ENCODE measurements at regions not wholly inside any gene's neighbourhood (a gene's known extent, or its start where the extent isn't known, plus 50 kb on each side); places are given as distances from the start of the nearest gene placed in this dataset.

GRCh38 chr6:128743974-128744765, 138.8 kb upstream of the LAMA2 start:
- H2BK15ac ChIP-seq (ENCODE audit: low read depth, low read length) = no peak overlapping the region
- WGBS (ENCODE audit: extremely low coverage, insufficient read length, low lambda C conversion rate) = no CpG with 5 or more reads among the region's 5 CpGs
- Mint-ChIP-seq H3K27ac (peak overlapping the region; percentile 64 to 99 (median 72)), H3K27me3 (ENCODE audit: low read depth) (no peaks in the 10 kb centered on the region), H3K4me1 (peaks cover 40 to 51% of the 10 kb centered on the region in 2 experiments), H3K9me3 (peaks cover 26 to 33% of the 10 kb centered on the region in 2 experiments), H3K36me3 (ENCODE audit: insufficient read depth in 1 of 3, low read depth in 3 of 3) (peaks cover 27 to 60% (median 28%) of the 10 kb centered on the region in 3 experiments), H3K4me3 (peak overlapping the region; percentile 2 to 5; a peak in 2 of 5 replicates)
- no peak overlapping the region for H4K91ac ChIP-seq (ENCODE audit: insufficient read length, low read depth, low read length)
- TF ChIP-seq CTCF (conservative IDR thresholded peaks at IDR 0.05) = no peak
- no peak overlapping the region for H3K9ac ChIP-seq (ENCODE audit: extremely low read depth, insufficient read length, low read length)
- H3K14ac ChIP-seq (ENCODE audit: insufficient read depth, low read length) = peak overlapping the region; percentile 83; the same call in 1 of the 2 replicates
- peak overlapping the region; percentile 99 for H3T11ph ChIP-seq (ENCODE audit: low read length)
- no peak overlapping the region for H3K56ac ChIP-seq (ENCODE audit: insufficient read length, low read depth, low read length)
- H2BK5ac ChIP-seq (ENCODE audit: insufficient read length, low read length) = no peak overlapping the region
- peaks cover 4% of the 10 kb centered on the region; the same call in 1 of the 2 replicates for H3K4me1 ChIP-seq (ENCODE audit: insufficient read depth, low read length)
- peak overlapping the region; percentile 76 for H3K18ac ChIP-seq (ENCODE audit: insufficient read length, low read depth, low read length)
- no peaks in the 10 kb centered on the region for H3K79me1 ChIP-seq (ENCODE audit: insufficient read depth, low read depth, low read length, poor library complexity, severe bottlenecking)
- no peaks in the 10 kb centered on the region for H4K20me1 ChIP-seq (ENCODE audit: control insufficient read depth, insufficient read depth, insufficient read length)
- no peak overlapping the region for H4K5ac ChIP-seq (ENCODE audit: insufficient read length, low read depth, low read length)
- H3K23ac ChIP-seq (ENCODE audit: insufficient read length, low read depth, low read length) = no peak overlapping the region
- H2AFZ ChIP-seq (ENCODE audit: low read length) = no peak overlapping the region
- no peak overlapping the region for H2BK12ac ChIP-seq (ENCODE audit: insufficient read length, low read depth, low read length)
- peak overlapping the region; percentile 77; the same call in 1 of the 2 replicates for H3K4ac ChIP-seq (ENCODE audit: low read depth, low read length)
- no peaks in the 10 kb centered on the region for H3K23me2 ChIP-seq (ENCODE audit: insufficient read length, low read depth, low read length, poor library complexity, severe bottlenecking)
- H3K27me3 ChIP-seq (ENCODE audit: insufficient read depth, low read length) = no peaks in the 10 kb centered on the region
- H2BK20ac ChIP-seq (ENCODE audit: low read depth, low read length, poor library complexity, severe bottlenecking) = peak overlapping the region; percentile 75
- H2AK5ac ChIP-seq (ENCODE audit: insufficient read length, low read length) = no peak overlapping the region
- peak overlapping the region; percentile 97 for H3K27ac ChIP-seq (ENCODE audit: insufficient read length, low read depth, low read length)
- H3K79me2 ChIP-seq (ENCODE audit: insufficient read depth, low read length) = no peaks in the 10 kb centered on the region
- H4K8ac ChIP-seq (replicated peaks; ENCODE audit: insufficient read length, low read depth, low read length) = no peak overlapping the region
- peak overlapping the region; percentile 72 for H2BK120ac ChIP-seq (ENCODE audit: low read depth, low read length, poor library complexity, severe bottlenecking)
- DNase-seq = peak; percentile 77
- H3K4me2 ChIP-seq (ENCODE audit: insufficient read depth, insufficient read length, low read length) = no peak overlapping the region
- no peaks in the 10 kb centered on the region for H3K9me3 ChIP-seq (ENCODE audit: control insufficient read depth, low read depth, low read length)
